SKM-1 treated with dmso at 0.1 percent for 144 hours (cell line): ENCODE measurements at regions not wholly inside any gene's neighbourhood (a gene's known extent, or its start where the extent isn't known, plus 50 kb on each side); places are given as distances from the start of the nearest gene placed in this dataset.
A peak's percentile ranks its signal among the peaks of the same experiment; 100 is the strongest.

ENCODE experiments used
- DNase-seq: peaks from one replicate; lab custom pipeline; 2025; ENCODE audit not compliant: unreplicated experiment; lab: John Stamatoyannopoulos, UW

GRCh38 chr7:84821671-84822534 is 365.0 kb downstream of the SEMA3D start:
- no peak for DNase-seq

- DNase-seq: no peak
Observed at GRCh38 chr7:84820481-84820880, 366.4 kb downstream of the SEMA3D start.

GRCh38 chr7:84817016-84817415 is 369.8 kb downstream of the SEMA3D start:
- no peak for DNase-seq

GRCh38 chr7:84813376-84813775 is 373.5 kb downstream of the SEMA3D start:
- no peak for DNase-seq

GRCh38 chr7:84812021-84812420 is 374.8 kb downstream of the SEMA3D start:
- no peak for DNase-seq

GRCh38 chr7:84811362-84811761 is 375.5 kb downstream of the SEMA3D start:
- DNase-seq: no peak

- no peak for DNase-seq
Observed at GRCh38 chr7:84809877-84810276, 377.0 kb downstream of the SEMA3D start.

GRCh38 chr7:84803979-84804378 is 382.9 kb downstream of the SEMA3D start:
- DNase-seq: no peak

- DNase-seq: no peak
Observed at GRCh38 chr7:84801396-84801795, 385.5 kb downstream of the SEMA3D start.

- DNase-seq: no peak
Observed at GRCh38 chr7:84800846-84801245, 386.0 kb downstream of the SEMA3D start.

GRCh38 chr7:84799106-84799505 is 387.8 kb downstream of the SEMA3D start:
- DNase-seq: no peak

GRCh38 chr7:84792231-84792893 is 394.5 kb downstream of the SEMA3D start:
- peak; percentile 11 for DNase-seq

- no peak for DNase-seq
Observed at GRCh38 chr7:84790882-84791281, 396.0 kb downstream of the SEMA3D start.

GRCh38 chr7:84786073-84786472 is 400.8 kb downstream of the SEMA3D start:
- no peak for DNase-seq

- DNase-seq: no peak
Observed at GRCh38 chr7:84784450-84784849, 402.4 kb downstream of the SEMA3D start.

- DNase-seq: no peak
Observed at GRCh38 chr7:84783141-84783778, 403.6 kb downstream of the SEMA3D start.

- no peak for DNase-seq
Observed at GRCh38 chr7:84781838-84782237, 405.0 kb downstream of the SEMA3D start.

- DNase-seq: no peak
Observed at GRCh38 chr7:84780158-84781124, 406.4 kb downstream of the SEMA3D start.

GRCh38 chr7:84757761-84758160 is 429.1 kb downstream of the SEMA3D start:
- DNase-seq: no peak

- DNase-seq: no peak
Observed at GRCh38 chr7:84746353-84746752, 440.5 kb downstream of the SEMA3D start.

GRCh38 chr7:84744385-84744784 is 442.5 kb downstream of the SEMA3D start:
- no peak for DNase-seq
